SK-N-MC (cell line): ENCODE measurements at regions not wholly inside any gene's neighbourhood (a gene's known extent, or its start where the extent isn't known, plus 50 kb on each side); places are given as distances from the start of the nearest gene placed in this dataset.

Experiments
- DNase-seq: peaks from one replicate; pipeline ENCODE4 v3.0.0-alpha.2; 2011; ENCODE audit warnings: low read depth, low spot score
- H3K27ac ChIP-seq: fragments of 200-600 bp; sonication (generic); 2 replicates; pipeline ENCODE4 v1.5.1; 2016; ENCODE audit warnings: mixed run types
- H3K36me3 ChIP-seq: fragments of 200-600 bp; sonication (generic); 2 replicates; pipeline ENCODE4 v1.6.1; 2017; ENCODE audit warnings: antibody characterized with exemption, low read length, mixed read lengths; ENCODE audit not compliant: insufficient read depth
- H3K4me3 ChIP-seq: fragments of 200-600 bp; sonication (generic); 2 replicates; pipeline ENCODE4 v1.5.1; 2016
- H3K9ac ChIP-seq: fragments of 200-600 bp; sonication (generic); 2 replicates; pipeline ENCODE4 v1.8.0; 2017; ENCODE audit warnings: mixed run types, mixed read lengths; ENCODE audit not compliant: insufficient read length
- H3K9me3 ChIP-seq: fragments of 200-600 bp; sonication (generic); 2 replicates; pipeline ENCODE4 v1.6.1; 2017; ENCODE audit warnings: low read depth, mild to moderate bottlenecking, antibody characterized with exemption, low read length, moderate library complexity, mixed read lengths
- EZH2 ChIP-seq: fragments of 200-600 bp; sonication (generic); IDR thresholded peaks from one replicate; pipeline ENCODE4 v1.6.1; 2017; ENCODE audit warnings: antibody characterized with exemption
- FOXP2 ChIP-seq: optimal IDR thresholded peaks from 2 replicates; pipeline ENCODE3; 2011; ENCODE audit warnings: mild to moderate bottlenecking, moderate library complexity; ENCODE audit not compliant: insufficient read depth; ENCODE audit errors: extremely low read length, control extremely low read depth
- POLR2AphosphoS5 ChIP-seq: IDR thresholded peaks from 2 replicates; pipeline ENCODE4 v1.6.1; 2012; ENCODE audit warnings: mild to moderate bottlenecking, low read depth, low read length, borderline replicate concordance

GRCh38 chr1:234777856-234778220 is 167.9 kb upstream of the IRF2BP2 start:
- no peak overlapping the region for H3K27ac ChIP-seq
- DNase-seq, result no peak
- no peaks in the 10 kb centered on the region for H3K36me3 ChIP-seq
- no peak overlapping the region for H3K4me3 ChIP-seq
- TF ChIP-seq EZH2, result no peak
- no peak overlapping the region for H3K9ac ChIP-seq
- no peaks in the 10 kb centered on the region for H3K9me3 ChIP-seq

GRCh38 chr1:234776876-234777855 is 167.2 kb upstream of the IRF2BP2 start:
- H3K36me3 ChIP-seq, result no peaks in the 10 kb centered on the region
- TF ChIP-seq POLR2AphosphoS5, result no peak
- TF ChIP-seq EZH2, result no peak
- TF ChIP-seq FOXP2, result no peak
- DNase-seq, result no peak
- no peak overlapping the region for H3K9ac ChIP-seq
- no peaks in the 10 kb centered on the region for H3K9me3 ChIP-seq
- no peak overlapping the region for H3K4me3 ChIP-seq
- no peak overlapping the region for H3K27ac ChIP-seq

GRCh38 chr1:234776256-234776875 is 166.4 kb upstream of the IRF2BP2 start:
- TF ChIP-seq EZH2, result no peak
- no peak for TF ChIP-seq FOXP2
- no peak for TF ChIP-seq POLR2AphosphoS5
- H3K9ac ChIP-seq, result no peak overlapping the region
- no peak overlapping the region for H3K4me3 ChIP-seq
- no peak overlapping the region for H3K27ac ChIP-seq
- H3K36me3 ChIP-seq, result no peaks in the 10 kb centered on the region
- DNase-seq, result no peak
- no peaks in the 10 kb centered on the region for H3K9me3 ChIP-seq

- H3K27ac ChIP-seq, result no peak overlapping the region
- no peak overlapping the region for H3K9ac ChIP-seq
- no peaks in the 10 kb centered on the region for H3K36me3 ChIP-seq
- no peak overlapping the region for H3K4me3 ChIP-seq
- no peaks in the 10 kb centered on the region for H3K9me3 ChIP-seq
- DNase-seq, result no peak
- TF ChIP-seq FOXP2, result no peak
- no peak for TF ChIP-seq EZH2
- TF ChIP-seq POLR2AphosphoS5, result no peak
Measured at GRCh38 chr1:234775477-234776246, 165.7 kb upstream of the IRF2BP2 start.

DNA sequence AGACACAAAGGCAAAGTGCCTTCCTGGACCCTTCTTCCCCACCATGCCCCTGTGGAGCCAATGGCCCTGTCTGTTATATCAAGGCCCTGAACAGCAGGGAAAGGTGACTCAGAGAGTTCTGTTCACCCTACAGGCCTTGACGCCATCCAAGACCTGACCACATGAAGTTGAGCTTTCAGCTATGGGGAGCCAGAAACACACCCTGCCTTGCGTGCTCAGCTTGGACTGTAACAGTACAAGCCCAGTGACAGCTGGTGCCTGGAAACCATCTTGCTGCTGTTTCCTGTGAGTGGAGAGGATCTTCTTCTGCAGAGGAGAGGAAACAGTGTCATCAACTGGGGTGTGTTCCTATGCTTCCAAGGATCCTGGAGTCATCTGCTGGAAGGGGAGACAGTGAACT is 165.0 kb upstream of the IRF2BP2 start:
- no peak for DNase-seq
- no peak overlapping the region for H3K9ac ChIP-seq
- no peak overlapping the region for H3K27ac ChIP-seq
- no peaks in the 10 kb centered on the region for H3K36me3 ChIP-seq
- no peaks in the 10 kb centered on the region for H3K9me3 ChIP-seq
- no peak overlapping the region for H3K4me3 ChIP-seq
- no peak for TF ChIP-seq POLR2AphosphoS5
- TF ChIP-seq FOXP2, result no peak
- no peak for TF ChIP-seq EZH2

DNA sequence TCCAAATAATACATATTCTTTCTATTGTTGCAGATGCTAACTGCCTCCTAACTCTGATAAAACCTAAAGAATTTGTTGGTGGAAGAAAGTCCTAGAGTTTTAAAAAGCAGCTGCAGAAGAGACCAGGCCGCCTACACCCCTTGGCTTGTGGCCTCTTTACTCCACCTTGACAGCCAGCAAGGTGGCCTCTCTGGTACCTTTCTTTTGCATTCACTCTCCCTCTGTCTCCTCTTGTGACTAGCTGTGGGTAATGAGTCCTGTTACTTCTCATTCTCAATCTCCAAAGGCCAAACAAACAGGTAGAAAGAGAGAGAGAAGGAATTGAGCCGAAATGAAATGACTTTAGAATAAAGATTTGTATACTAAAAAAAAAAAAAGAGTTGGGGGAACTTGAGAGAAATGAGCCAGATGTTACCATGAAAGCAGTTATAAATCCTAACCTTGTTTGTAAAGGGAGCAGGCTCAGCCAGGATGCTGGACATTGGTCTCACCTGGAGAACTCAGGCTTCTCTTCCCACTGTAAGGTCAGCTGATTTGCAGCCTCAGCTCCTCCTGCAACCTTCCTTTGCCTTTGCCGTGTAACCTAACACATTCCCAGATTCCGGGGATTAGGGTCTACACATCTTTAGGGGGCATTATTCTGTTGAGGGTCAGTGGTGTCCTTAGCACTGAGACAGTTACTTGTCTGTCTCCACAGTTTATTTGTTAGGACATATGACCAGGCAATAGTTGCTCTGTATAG is 164.1 kb upstream of the IRF2BP2 start:
- Histone ChIP-seq H3K4me3 (no peak overlapping the region), H3K9ac (no peak overlapping the region), H3K27ac (no peak overlapping the region), H3K36me3 (no peaks in the 10 kb centered on the region), H3K9me3 (no peaks in the 10 kb centered on the region)
- TF ChIP-seq FOXP2 (no peak), POLR2AphosphoS5 (no peak), EZH2 (no peak)
- DNase-seq, result no peak

- peak overlapping the region; percentile 10; the same call in 1 of the 2 replicates for H3K4me3 ChIP-seq
- TF ChIP-seq EZH2, result no peak
- TF ChIP-seq POLR2AphosphoS5, result no peak
- TF ChIP-seq FOXP2, result no peak
- no peaks in the 10 kb centered on the region for H3K36me3 ChIP-seq
- DNase-seq, result no peak
- no peaks in the 10 kb centered on the region for H3K9me3 ChIP-seq
- no peak overlapping the region for H3K9ac ChIP-seq
- peak overlapping the region; percentile 79; the same call in 1 of the 2 replicates for H3K27ac ChIP-seq
Measured at GRCh38 chr1:234772345-234773147, 162.6 kb upstream of the IRF2BP2 start.
